Gastroesophageal sphincter (tissue), 4 donors: ENCODE measurements at regions not wholly inside any gene's neighbourhood (a gene's known extent, or its start where the extent isn't known, plus 50 kb on each side); places are given as distances from the start of the nearest gene placed in this dataset.

Source experiments
- ATAC-seq: fragments of 150-250 bp; one replicate; pipeline ENCODE4 v1.9.1; 2016; ENCODE audit warnings: mild to moderate bottlenecking, moderate library complexity
- H3K27ac ChIP-seq, 4 donors: fragments of 200-600 bp; sonication (generic) in 3 of 4; 1 replicate in 3 of 4; 2 replicates in 1 of 4; pipeline ENCODE4 v1.5.1; 2016 to 2019
- H3K27me3 ChIP-seq: fragments of 200-600 bp; sonication (generic); one replicate; pipeline ENCODE4 v1.5.1; 2019
- H3K36me3 ChIP-seq, 2 donors: fragments of 200-600 bp; sonication (generic); one replicate each; pipeline ENCODE4 v1.5.1; 2019; ENCODE audit warnings: control low read depth in 1 of 2
- H3K4me1 ChIP-seq, 3 donors: fragments of 200-600 bp; sonication (generic); 1 replicate in 2 of 3; 2 replicates in 1 of 3; pipeline ENCODE4 v1.5.1; 2016 to 2019; ENCODE audit warnings: control low read depth in 2 of 3
- H3K4me3 ChIP-seq, 2 donors: fragments of 200-600 bp; sonication (generic); one replicate each; pipeline ENCODE4 v1.5.1; 2019; ENCODE audit warnings: mild to moderate bottlenecking in 1 of 2, moderate library complexity in 1 of 2
- H3K9me3 ChIP-seq, 3 donors: fragments of 200-600 bp; sonication (generic); one replicate each; pipeline ENCODE4 v1.5.1; 2017 to 2019; ENCODE audit warnings: control low read depth in 2 of 3
- EP300 ChIP-seq: sonication (generic); formaldehyde crosslinking; IDR thresholded peaks from one replicate; pipeline ENCODE4 v1.6.1; 2017; ENCODE audit warnings: antibody characterized with exemption, mild to moderate bottlenecking
- POLR2A ChIP-seq, 2 donors: fragments of 450-650 bp; IDR thresholded peaks; one replicate each; pipeline ENCODE4 v1.6.1; 2017; ENCODE audit warnings: antibody characterized with exemption in 2 of 2, mild to moderate bottlenecking in 2 of 2, moderate library complexity in 1 of 2
- POLR2AphosphoS5 ChIP-seq: sonication (generic); formaldehyde crosslinking; IDR thresholded peaks from one replicate; pipeline ENCODE4 v1.6.1; 2017; ENCODE audit warnings: antibody characterized with exemption
- WGBS, 2 donors: methylation state at CpG; one replicate each; pipeline ENCODE4 v1.1.5; 2018; ENCODE audit warnings: low coverage in 1 of 2; 5-methylcytosine and 5-hydroxymethylcytosine counted together
- TF ChIP-seq, protein P1 (sequence below), 4 experiments: fragments of 200-600 bp in 2 of 4; fragments of 450-650 bp in 2 of 4; sonication (generic) in 1 of 4; IDR thresholded peaks; one replicate each; pipeline ENCODE4 v1.5.1; 2017 to 2019; ENCODE audit warnings: antibody characterized with exemption in 4 of 4, mild to moderate bottlenecking in 2 of 4, moderate library complexity in 2 of 4

DNA sequence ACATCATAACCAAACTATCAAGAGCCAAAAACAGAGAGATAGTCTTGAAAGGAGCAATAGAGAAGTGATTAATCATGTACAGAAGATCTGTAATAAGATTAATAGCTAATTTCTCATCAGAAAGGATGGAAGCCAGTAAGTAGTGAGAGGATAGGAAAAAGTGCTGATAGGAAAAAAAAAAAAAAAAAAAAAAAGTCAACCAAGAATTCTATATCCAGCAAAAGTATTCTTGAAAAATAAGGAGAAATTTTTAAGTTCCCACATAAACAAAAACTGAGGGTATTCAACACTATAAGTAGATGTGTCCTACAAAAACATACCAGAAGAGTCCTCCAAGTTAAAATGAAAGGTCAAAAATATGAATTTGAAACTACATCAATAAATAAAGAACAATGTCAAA is 218.7 kb upstream of the GPC6 start:
- no peaks in the 10 kb centered on the region for H3K4me1 ChIP-seq
- no peak overlapping the region for H3K4me3 ChIP-seq
- no peaks in the 10 kb centered on the region for H3K27me3 ChIP-seq
- no peaks in the 10 kb centered on the region for H3K36me3 ChIP-seq
- ATAC-seq, result no peak
- no peak for TF ChIP-seq POLR2A (IDR thresholded peaks at IDR 0.05)
- no peak for TF ChIP-seq POLR2AphosphoS5
- no peak for TF ChIP-seq EP300
- TF ChIP-seq, protein P1, sequence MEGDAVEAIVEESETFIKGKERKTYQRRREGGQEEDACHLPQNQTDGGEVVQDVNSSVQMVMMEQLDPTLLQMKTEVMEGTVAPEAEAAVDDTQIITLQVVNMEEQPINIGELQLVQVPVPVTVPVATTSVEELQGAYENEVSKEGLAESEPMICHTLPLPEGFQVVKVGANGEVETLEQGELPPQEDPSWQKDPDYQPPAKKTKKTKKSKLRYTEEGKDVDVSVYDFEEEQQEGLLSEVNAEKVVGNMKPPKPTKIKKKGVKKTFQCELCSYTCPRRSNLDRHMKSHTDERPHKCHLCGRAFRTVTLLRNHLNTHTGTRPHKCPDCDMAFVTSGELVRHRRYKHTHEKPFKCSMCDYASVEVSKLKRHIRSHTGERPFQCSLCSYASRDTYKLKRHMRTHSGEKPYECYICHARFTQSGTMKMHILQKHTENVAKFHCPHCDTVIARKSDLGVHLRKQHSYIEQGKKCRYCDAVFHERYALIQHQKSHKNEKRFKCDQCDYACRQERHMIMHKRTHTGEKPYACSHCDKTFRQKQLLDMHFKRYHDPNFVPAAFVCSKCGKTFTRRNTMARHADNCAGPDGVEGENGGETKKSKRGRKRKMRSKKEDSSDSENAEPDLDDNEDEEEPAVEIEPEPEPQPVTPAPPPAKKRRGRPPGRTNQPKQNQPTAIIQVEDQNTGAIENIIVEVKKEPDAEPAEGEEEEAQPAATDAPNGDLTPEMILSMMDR (IDR thresholded peaks at IDR 0.05), result no peak
- H3K27ac ChIP-seq, result no peak overlapping the region
- peaks cover 0 to 18% (median 0%) of the 10 kb centered on the region in 3 donors for H3K9me3 ChIP-seq

DNA sequence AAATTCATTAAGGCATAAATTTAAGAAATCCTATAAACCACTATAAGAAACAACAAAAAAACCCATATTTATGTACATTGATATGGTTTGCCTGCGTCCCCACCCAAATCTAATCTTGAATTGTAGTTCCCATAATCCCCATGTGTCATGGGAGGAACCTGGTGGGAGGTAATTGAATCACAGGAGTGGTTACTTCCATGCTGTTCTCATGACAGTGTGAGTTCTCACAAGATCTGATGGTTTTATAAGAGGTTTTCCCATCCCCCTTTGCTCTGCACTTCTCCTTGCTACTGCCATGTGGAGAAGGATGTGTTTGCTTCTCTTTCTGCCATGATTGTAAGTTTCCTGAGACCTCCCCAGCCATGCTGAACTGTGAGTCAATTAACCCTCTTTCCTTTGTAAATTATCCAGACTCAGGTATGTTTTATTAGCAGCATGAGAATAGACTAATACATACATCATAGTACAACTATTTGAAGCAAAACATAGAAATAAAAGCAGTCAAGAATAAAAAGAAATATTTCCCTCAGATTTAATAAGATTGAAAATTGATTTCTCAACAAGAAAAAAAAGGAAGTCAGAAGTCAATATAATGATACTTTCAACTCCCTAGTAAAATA is 209.0 kb upstream of the GPC6 start:
- 82 to 89% methylated on average over 1 of the region's 1 CpG for WGBS, 2 donors
- peaks cover 0 to 22% (median 0%) of the 10 kb centered on the region in 3 donors for H3K9me3 ChIP-seq
- no peaks in the 10 kb centered on the region for H3K36me3 ChIP-seq
- TF ChIP-seq EP300 (no peak), POLR2A (IDR thresholded peaks at IDR 0.05) (no peak), POLR2AphosphoS5 (no peak)
- TF ChIP-seq, protein P1 (IDR thresholded peaks at IDR 0.05), result no peak
- no peaks in the 10 kb centered on the region for H3K27me3 ChIP-seq
- H3K27ac ChIP-seq, result no peak overlapping the region
- H3K4me1 ChIP-seq, result no peaks in the 10 kb centered on the region
- H3K4me3 ChIP-seq, result no peak overlapping the region
- no peak for ATAC-seq

DNA sequence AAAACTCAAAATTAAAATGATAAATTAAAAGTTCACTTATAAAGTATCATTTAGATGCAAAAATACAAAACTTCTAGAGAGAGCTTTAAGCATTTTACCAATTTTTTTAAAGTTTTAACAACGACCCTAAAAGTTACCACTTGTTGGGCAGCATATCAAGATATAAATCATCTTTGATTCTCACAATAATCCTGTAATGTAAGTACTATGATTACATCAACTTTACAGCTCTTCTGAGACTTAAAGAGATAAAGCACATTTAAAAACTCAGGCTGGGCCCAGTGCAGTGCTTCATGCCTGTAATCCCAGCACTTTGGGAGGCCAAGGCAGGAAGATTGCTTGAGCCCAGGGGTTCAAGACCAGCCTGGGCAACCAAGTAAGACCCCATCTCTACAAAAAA is 202.7 kb upstream of the GPC6 start:
- Histone ChIP-seq H3K36me3 (no peaks in the 10 kb centered on the region), H3K27ac (no peak overlapping the region), H3K9me3 (no peaks in the 10 kb centered on the region), H3K4me3 (no peak overlapping the region), H3K27me3 (no peaks in the 10 kb centered on the region), H3K4me1 (no peaks in the 10 kb centered on the region)
- WGBS, 2 donors, result 14 to 21% methylated on average over 1 of the region's 1 CpG
- TF ChIP-seq POLR2AphosphoS5 (no peak), POLR2A (IDR thresholded peaks at IDR 0.05) (no peak), EP300 (no peak)
- TF ChIP-seq, protein P1 (IDR thresholded peaks at IDR 0.05), result no peak
- ATAC-seq, result no peak

DNA sequence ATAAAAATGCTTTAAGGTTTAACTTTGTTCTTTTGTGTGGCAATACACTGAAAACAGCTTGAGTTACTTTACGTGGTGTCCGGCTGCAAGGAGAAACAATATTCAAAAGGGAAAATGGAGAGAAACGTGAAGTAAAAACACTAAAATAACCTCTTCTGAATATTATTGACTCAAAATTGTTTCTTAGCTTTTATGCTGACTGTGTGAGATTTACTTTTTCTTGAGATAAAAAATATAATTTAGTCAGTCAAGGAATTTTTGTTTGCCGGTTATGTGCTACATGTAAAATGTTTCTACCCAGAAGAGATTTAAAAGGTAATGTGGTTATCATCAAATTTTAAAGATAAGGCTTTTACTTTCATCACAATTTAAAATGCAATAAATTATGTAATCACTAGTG is 200.6 kb upstream of the GPC6 start:
- Histone ChIP-seq H3K27ac (no peak overlapping the region), H3K4me3 (no peak overlapping the region), H3K9me3 (no peaks in the 10 kb centered on the region), H3K27me3 (no peaks in the 10 kb centered on the region), H3K4me1 (no peaks in the 10 kb centered on the region), H3K36me3 (no peaks in the 10 kb centered on the region)
- no peak for TF ChIP-seq POLR2A (IDR thresholded peaks at IDR 0.05)
- ATAC-seq, result no peak
- WGBS, 2 donors, result 78 to 85% methylated on average over 4 of the region's 4 CpGs

DNA sequence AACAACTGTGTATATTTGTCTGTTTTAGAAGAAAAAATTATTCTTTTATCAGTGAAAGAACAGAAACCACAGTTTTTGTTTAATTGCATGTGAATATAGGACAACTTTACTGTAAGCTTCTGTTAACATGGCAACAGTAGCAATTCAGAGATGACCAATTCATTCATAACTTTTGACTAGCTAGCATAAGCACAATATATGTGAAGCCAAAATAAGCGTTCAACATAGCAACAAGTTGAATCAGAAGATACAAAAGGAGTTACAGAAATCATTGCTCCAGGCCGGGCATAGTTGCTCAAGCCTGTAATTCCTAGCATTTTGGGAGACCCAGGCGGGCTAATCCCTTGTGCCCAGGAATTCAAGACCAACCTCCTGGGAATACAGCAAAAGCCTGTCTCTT is 197.1 kb upstream of the GPC6 start:
- Histone ChIP-seq H3K36me3 (no peaks in the 10 kb centered on the region), H3K27ac (no peak overlapping the region), H3K27me3 (no peaks in the 10 kb centered on the region), H3K4me3 (no peak overlapping the region), H3K9me3 (no peaks in the 10 kb centered on the region), H3K4me1 (no peaks in the 10 kb centered on the region)
- ATAC-seq, result no peak
- no peak for TF ChIP-seq EP300
- no peak for TF ChIP-seq POLR2AphosphoS5
- WGBS, 2 donors, result 76 to 79% methylated on average over 3 of the region's 3 CpGs

DNA sequence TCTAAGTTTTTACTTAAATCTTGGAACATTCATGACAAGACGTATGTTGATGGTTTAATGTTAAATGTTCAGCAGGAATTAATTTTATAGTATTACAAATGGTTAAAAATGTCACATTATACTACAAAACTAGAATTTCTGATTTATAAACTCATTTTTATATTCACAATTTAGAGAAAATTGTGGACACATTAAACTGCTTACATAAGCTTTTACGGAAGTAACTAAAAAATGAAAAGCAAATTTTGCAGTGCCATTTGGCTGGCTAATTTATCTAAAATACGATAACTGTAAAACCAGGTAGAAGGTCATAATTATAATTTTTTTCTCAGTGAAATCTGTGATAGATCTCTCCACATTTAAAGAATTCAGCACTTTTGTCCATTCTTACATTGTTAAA is 190.2 kb upstream of the GPC6 start:
- Histone ChIP-seq H3K36me3 (no peaks in the 10 kb centered on the region), H3K27me3 (no peaks in the 10 kb centered on the region), H3K4me1 (no peaks in the 10 kb centered on the region), H3K9me3 (no peaks in the 10 kb centered on the region), H3K4me3 (no peak overlapping the region), H3K27ac (no peak overlapping the region)
- 83 to 92% methylated on average over 3 of the region's 3 CpGs for WGBS, 2 donors
- no peak for ATAC-seq
- no peak for TF ChIP-seq EP300
- TF ChIP-seq POLR2A (IDR thresholded peaks at IDR 0.05), result no peak
- no peak for TF ChIP-seq POLR2AphosphoS5
- TF ChIP-seq, protein P1 (IDR thresholded peaks at IDR 0.05), result no peak
